ENCODE measurements at regions not wholly inside any gene's neighbourhood (a gene's known extent, or its start where the extent isn't known, plus 50 kb on each side); places are given as distances from the start of the nearest gene placed in this dataset.
A peak's percentile ranks its signal among the peaks of the same experiment; 100 is the strongest.

- H4K20me1 ChIP-seq (ENCODE audit: insufficient read depth), result peaks cover 68% of the 10 kb centered on the region
- TF ChIP-seq, protein P1, sequence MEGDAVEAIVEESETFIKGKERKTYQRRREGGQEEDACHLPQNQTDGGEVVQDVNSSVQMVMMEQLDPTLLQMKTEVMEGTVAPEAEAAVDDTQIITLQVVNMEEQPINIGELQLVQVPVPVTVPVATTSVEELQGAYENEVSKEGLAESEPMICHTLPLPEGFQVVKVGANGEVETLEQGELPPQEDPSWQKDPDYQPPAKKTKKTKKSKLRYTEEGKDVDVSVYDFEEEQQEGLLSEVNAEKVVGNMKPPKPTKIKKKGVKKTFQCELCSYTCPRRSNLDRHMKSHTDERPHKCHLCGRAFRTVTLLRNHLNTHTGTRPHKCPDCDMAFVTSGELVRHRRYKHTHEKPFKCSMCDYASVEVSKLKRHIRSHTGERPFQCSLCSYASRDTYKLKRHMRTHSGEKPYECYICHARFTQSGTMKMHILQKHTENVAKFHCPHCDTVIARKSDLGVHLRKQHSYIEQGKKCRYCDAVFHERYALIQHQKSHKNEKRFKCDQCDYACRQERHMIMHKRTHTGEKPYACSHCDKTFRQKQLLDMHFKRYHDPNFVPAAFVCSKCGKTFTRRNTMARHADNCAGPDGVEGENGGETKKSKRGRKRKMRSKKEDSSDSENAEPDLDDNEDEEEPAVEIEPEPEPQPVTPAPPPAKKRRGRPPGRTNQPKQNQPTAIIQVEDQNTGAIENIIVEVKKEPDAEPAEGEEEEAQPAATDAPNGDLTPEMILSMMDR (conservative IDR thresholded peaks at IDR 0.05; ENCODE audit: low read depth, low read length), result no peak
- H3K79me2 ChIP-seq (ENCODE audit: insufficient read depth, low read depth), result peaks cover 97% of the 10 kb centered on the region
- H3K4me2 ChIP-seq, result peak overlapping the region; percentile 17; the same call in 1 of the 2 replicates
- H3K4me3 ChIP-seq (IDR thresholded peaks at IDR 0.05; ENCODE audit: insufficient read depth, low read depth, low read length), result no peak overlapping the region
- no peak overlapping the region; the same call in 1 of the 2 replicates for H3K27ac ChIP-seq
- no peaks in the 10 kb centered on the region for H3K36me3 ChIP-seq (ENCODE audit: insufficient read depth)
- peaks cover 91% of the 10 kb centered on the region for H3K4me1 ChIP-seq (ENCODE audit: low read depth, poor library complexity, severe bottlenecking)
- H3K9ac ChIP-seq, result no peak overlapping the region
- no peak overlapping the region for H2AFZ ChIP-seq (ENCODE audit: low read depth)
- H3K27me3 ChIP-seq (ENCODE audit: insufficient read depth, low read depth), result no peaks in the 10 kb centered on the region
Measured at GRCh38 chr6:56744528-56744927, 101.8 kb upstream of the DST start.

DNA sequence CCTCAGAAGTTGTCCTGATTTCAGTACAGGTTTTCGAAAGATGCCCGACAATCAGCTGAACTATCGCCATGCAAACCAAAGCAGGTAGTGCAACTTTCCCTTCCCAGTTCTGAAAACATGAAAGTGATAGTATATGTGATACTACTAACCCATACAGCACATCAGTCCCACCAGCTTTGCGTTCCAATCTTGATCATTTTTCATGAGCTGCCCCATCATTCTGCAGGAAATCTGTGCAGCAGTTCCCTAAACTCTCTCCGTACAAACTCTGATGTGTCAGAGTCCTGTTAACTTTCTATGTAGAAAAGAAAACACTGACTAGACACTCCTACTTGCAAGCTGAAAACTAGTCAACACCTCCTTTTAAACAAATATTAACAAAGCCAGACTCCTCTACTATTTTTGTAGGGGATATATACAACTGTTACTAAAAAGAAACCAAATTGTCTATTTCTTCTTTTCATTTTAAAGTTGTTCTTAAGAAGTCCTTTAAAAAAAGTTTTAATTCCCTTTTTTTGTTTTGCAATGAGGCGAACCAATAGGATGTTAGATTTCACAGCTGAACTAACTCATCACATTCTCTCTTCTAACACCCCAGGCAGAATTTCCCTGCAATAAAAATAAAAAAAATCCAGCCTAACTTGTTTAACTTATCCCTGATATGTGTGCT, 99.6 kb upstream of the DST start:
- no peak overlapping the region for H3K9ac ChIP-seq
- no peak overlapping the region for H2AFZ ChIP-seq (ENCODE audit: low read depth)
- no peak overlapping the region for H3K27ac ChIP-seq

GRCh38 chr6:56741472-56741871, 98.8 kb upstream of the DST start:
- no peak overlapping the region for H3K9ac ChIP-seq
- H3K27me3 ChIP-seq (ENCODE audit: insufficient read depth, low read depth), result no peaks in the 10 kb centered on the region
- H3K4me1 ChIP-seq (ENCODE audit: low read depth, poor library complexity, severe bottlenecking), result peaks cover 73% of the 10 kb centered on the region
- TF ChIP-seq, protein P1 (conservative IDR thresholded peaks at IDR 0.05; ENCODE audit: low read depth, low read length), result no peak
- H3K4me3 ChIP-seq (IDR thresholded peaks at IDR 0.05; ENCODE audit: insufficient read depth, low read depth, low read length), result no peak overlapping the region
- no peak overlapping the region for H3K4me2 ChIP-seq
- no peak overlapping the region for H2AFZ ChIP-seq (ENCODE audit: low read depth)
- H3K27ac ChIP-seq, result no peak overlapping the region
- 0 out of 2 replicates have a peak, but pooled peaks cover 2% of the 10 kb centered on the region for H3K36me3 ChIP-seq (ENCODE audit: insufficient read depth)
- peaks cover 62% of the 10 kb centered on the region for H4K20me1 ChIP-seq (ENCODE audit: insufficient read depth)
- H3K79me2 ChIP-seq (ENCODE audit: insufficient read depth, low read depth), result peaks cover 97% of the 10 kb centered on the region

More for the DNA sequence above, 99.6 kb upstream of the DST start:
- Histone ChIP-seq H3K4me1 (ENCODE audit: low read depth, poor library complexity, severe bottlenecking) (peaks cover 76% of the 10 kb centered on the region), H3K79me2 (ENCODE audit: insufficient read depth, low read depth) (peaks cover 97% of the 10 kb centered on the region), H3K4me2 (no peak overlapping the region), H3K4me3 (IDR thresholded peaks at IDR 0.05; ENCODE audit: insufficient read depth, low read depth, low read length) (no peak overlapping the region), H3K27me3 (ENCODE audit: insufficient read depth, low read depth) (no peaks in the 10 kb centered on the region), H3K36me3 (ENCODE audit: insufficient read depth) (0 out of 2 replicates have a peak, but pooled peaks cover 2% of the 10 kb centered on the region), H4K20me1 (ENCODE audit: insufficient read depth) (peaks cover 65% of the 10 kb centered on the region)
- TF ChIP-seq, protein P1 (conservative IDR thresholded peaks at IDR 0.05; ENCODE audit: low read depth, low read length), result no peak

DNA sequence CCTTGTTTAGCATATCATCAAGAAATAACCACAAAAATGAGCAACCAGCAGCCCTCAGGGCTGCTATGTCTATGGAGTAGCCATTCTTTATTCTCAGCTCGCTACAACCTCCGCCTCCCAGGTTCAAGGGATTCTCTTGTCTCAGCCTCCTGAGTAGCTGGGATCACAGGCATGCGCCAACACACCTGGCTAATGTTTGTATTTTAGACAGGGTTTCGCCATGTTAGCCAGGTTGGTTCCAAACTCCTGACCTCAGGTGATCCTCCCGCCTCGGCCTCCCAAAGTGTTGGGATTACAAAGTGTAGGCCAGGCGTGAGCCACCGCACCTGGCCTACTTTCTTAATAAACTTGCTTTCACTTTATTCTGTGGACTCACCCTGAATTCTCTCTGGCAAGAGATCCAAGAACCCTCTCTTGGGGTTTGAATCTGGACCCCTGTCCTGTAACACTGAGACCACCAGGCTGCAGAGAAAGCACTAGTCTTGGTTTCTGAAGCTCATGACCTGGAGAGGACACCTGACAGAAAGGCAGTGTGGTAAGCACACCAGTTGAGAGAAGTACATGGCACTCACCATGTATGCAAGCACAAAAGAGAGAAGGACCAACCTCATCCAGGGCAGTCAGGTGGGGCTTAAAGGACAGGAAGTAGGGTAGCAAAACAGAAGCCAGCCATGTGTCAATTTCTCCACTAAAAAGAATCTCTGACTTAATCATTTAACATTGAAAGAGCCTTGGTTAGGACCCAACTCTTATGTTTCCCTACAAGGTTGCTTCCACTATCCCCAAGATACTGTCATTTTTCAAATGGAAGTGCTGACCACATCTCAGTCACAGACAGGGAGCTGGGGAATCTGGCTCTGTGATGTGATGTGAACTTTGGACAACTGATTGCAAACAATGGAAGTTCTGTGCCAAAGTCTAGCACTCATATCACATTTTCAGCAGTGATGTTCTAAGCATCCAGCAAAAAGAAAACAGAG, 97.4 kb upstream of the DST start:
- Histone ChIP-seq H3K4me1 (ENCODE audit: low read depth, poor library complexity, severe bottlenecking) (peaks cover 59% of the 10 kb centered on the region), H4K20me1 (ENCODE audit: insufficient read depth) (peaks cover 51% of the 10 kb centered on the region), H3K9ac (no peak overlapping the region), H3K27ac (no peak overlapping the region), H2AFZ (ENCODE audit: low read depth) (no peak overlapping the region), H3K4me3 (IDR thresholded peaks at IDR 0.05; ENCODE audit: insufficient read depth, low read depth, low read length) (no peak overlapping the region), H3K27me3 (ENCODE audit: insufficient read depth, low read depth) (no peaks in the 10 kb centered on the region), H3K36me3 (ENCODE audit: insufficient read depth) (0 out of 2 replicates have a peak, but pooled peaks cover 2% of the 10 kb centered on the region), H3K79me2 (ENCODE audit: insufficient read depth, low read depth) (peaks cover 91% of the 10 kb centered on the region), H3K4me2 (no peak overlapping the region)
- TF ChIP-seq, protein P1 (conservative IDR thresholded peaks at IDR 0.05; ENCODE audit: low read depth, low read length), result no peak

All from KMS-11 (cell line).